ENCODE measurements at regions not wholly inside any gene's neighbourhood (a gene's known extent, or its start where the extent isn't known, plus 50 kb on each side); places are given as distances from the start of the nearest gene placed in this dataset.

DNA sequence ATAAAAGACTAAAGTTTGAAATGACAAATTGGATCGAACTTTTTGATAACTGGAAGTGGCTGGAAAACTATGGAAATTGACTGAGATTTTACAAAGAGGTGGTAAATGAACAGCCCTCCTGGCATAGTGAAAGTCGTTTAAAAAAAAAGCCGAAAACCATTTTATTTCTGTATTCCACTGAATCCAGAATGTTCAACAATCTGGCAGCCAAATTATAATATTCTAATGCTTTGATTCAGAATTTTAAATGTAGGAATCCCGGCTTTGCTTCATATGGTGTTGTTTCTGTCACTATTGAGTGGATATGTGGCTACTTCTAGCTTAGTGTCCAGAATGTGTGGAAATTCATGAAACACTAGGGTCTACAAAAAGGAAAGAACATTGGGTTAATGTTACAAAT, 208.9 kb upstream of the DCBLD2 start:
- H3K27me3 ChIP-seq (replicated peaks in 1 of 2; ENCODE audit: control insufficient read depth in 2 of 2, insufficient read depth in 2 of 2, low read length in 1 of 2): no peaks in the 10 kb centered on the region
- BruUV-seq (replicated peaks): no TSS peak
- RAD21 ChIA-PET (ENCODE audit: unreplicated experiment): interaction anchor here (0.5 kb wide), 1 partner anchor 396 kb away, joined by 4 read pairs; no protein-coding TSS in a partner anchor
- H3K9me3 ChIP-seq (replicated peaks; ENCODE audit: control insufficient read depth, insufficient read depth, low read length): no peaks in the 10 kb centered on the region
- H4K20me1 ChIP-seq (ENCODE audit: control insufficient read depth, insufficient read depth): no peaks in the 10 kb centered on the region
- ATAC-seq (no peak), FAIRE-seq (no peak), DNase-seq (ENCODE audit: low read depth, low spot score) (no peak)
- H3K9ac ChIP-seq (ENCODE audit: control insufficient read depth, insufficient read depth, low read length): no peak overlapping the region
- no peak overlapping the region for H3K27ac ChIP-seq (ENCODE audit: control insufficient read depth, insufficient read depth)
- TF ChIP-seq, protein P1, sequence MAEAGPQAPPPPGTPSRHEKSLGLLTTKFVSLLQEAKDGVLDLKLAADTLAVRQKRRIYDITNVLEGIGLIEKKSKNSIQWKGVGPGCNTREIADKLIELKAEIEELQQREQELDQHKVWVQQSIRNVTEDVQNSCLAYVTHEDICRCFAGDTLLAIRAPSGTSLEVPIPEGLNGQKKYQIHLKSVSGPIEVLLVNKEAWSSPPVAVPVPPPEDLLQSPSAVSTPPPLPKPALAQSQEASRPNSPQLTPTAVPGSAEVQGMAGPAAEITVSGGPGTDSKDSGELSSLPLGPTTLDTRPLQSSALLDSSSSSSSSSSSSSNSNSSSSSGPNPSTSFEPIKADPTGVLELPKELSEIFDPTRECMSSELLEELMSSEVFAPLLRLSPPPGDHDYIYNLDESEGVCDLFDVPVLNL (IDR thresholded peaks at IDR 0.05; ENCODE audit: low read depth, low read length): no peak
- TF ChIP-seq TCF3 (IDR thresholded peaks at IDR 0.05; ENCODE audit: borderline replicate concordance, insufficient read depth, low read depth, low read length) (no peak), SRF (IDR thresholded peaks at IDR 0.05; ENCODE audit: low read depth in 2 of 2, low read length in 2 of 2) (no peak), NFIC (IDR thresholded peaks at IDR 0.05; ENCODE audit: low read depth, low read length) (no peak), CREM (IDR thresholded peaks at IDR 0.05; ENCODE audit: low read depth) (no peak), MYB (IDR thresholded peaks at IDR 0.05; ENCODE audit: borderline replicate concordance, low read depth, low read length) (no peak), SUZ12 (IDR thresholded peaks at IDR 0.05; ENCODE audit: unreplicated experiment) (no peak), NKRF (conservative IDR thresholded peaks at IDR 0.05) (no peak), GATAD2B (conservative IDR thresholded peaks at IDR 0.05; ENCODE audit: low read depth) (no peak), RAD21 (IDR thresholded peaks at IDR 0.05; ENCODE audit: insufficient read depth, low read depth, low read length) (no peak), SP1 (IDR thresholded peaks at IDR 0.05; ENCODE audit: low read depth, low read length) (no peak), CREB1 (IDR thresholded peaks at IDR 0.05; ENCODE audit: low read depth) (no peak), BHLHE40 (IDR thresholded peaks at IDR 0.05; ENCODE audit: borderline replicate concordance in 1 of 2, low read depth in 2 of 2, low read length in 1 of 2) (no peak), ZBTB33 (IDR thresholded peaks at IDR 0.05) (no peak), BRCA1 (IDR thresholded peaks at IDR 0.05; ENCODE audit: low read depth, low read length) (no peak)
- TF ChIP-seq, protein P2, sequence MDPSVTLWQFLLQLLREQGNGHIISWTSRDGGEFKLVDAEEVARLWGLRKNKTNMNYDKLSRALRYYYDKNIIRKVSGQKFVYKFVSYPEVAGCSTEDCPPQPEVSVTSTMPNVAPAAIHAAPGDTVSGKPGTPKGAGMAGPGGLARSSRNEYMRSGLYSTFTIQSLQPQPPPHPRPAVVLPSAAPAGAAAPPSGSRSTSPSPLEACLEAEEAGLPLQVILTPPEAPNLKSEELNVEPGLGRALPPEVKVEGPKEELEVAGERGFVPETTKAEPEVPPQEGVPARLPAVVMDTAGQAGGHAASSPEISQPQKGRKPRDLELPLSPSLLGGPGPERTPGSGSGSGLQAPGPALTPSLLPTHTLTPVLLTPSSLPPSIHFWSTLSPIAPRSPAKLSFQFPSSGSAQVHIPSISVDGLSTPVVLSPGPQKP (IDR thresholded peaks at IDR 0.05; ENCODE audit: low read depth, low read length): no peak
- TF ChIP-seq, protein P3, sequence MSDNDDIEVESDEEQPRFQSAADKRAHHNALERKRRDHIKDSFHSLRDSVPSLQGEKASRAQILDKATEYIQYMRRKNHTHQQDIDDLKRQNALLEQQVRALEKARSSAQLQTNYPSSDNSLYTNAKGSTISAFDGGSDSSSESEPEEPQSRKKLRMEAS (IDR thresholded peaks at IDR 0.05; ENCODE audit: low read depth, low read length): no peak
- TF ChIP-seq, protein P4, sequence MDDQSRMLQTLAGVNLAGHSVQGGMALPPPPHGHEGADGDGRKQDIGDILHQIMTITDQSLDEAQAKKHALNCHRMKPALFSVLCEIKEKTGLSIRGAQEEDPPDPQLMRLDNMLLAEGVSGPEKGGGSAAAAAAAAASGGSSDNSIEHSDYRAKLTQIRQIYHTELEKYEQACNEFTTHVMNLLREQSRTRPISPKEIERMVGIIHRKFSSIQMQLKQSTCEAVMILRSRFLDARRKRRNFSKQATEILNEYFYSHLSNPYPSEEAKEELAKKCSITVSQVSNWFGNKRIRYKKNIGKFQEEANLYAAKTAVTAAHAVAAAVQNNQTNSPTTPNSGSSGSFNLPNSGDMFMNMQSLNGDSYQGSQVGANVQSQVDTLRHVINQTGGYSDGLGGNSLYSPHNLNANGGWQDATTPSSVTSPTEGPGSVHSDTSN (IDR thresholded peaks at IDR 0.05; ENCODE audit: insufficient replicate concordance, low read depth, low read length): no peak
- SMC1A ChIA-PET (ENCODE audit: uncharacterized antibody, unreplicated experiment): no interaction called here
- 51% methylated on average over 4 of the region's 4 CpGs for WGBS (ENCODE audit: insufficient coverage, insufficient replicate concordance, low lambda C conversion rate, missing lambda C conversion rate)
- no peaks in the 10 kb centered on the region for H3K79me2 ChIP-seq (ENCODE audit: control insufficient read depth, insufficient read depth, low read length)
- intact Hi-C loops (cut with micrococcal nuclease; ENCODE audit: unreplicated experiment) (loop anchor here (5.0 to 10.0 kb wide), 4 partner anchors 62 to 644 kb away; no protein-coding TSS in a partner anchor), in situ Hi-C loops (cut with MboI) (no loop called here)
- no peak overlapping the region for H3K4me3 ChIP-seq
- POLR2A ChIA-PET: no interaction called here
- CTCF ChIA-PET: no interaction called here
- H3K4me2 ChIP-seq (ENCODE audit: control insufficient read depth, insufficient read depth): no peak overlapping the region
- H3K4me1 ChIP-seq (ENCODE audit: control insufficient read depth, insufficient read depth, low read length): no peaks in the 10 kb centered on the region
- H2AFZ ChIP-seq (ENCODE audit: control insufficient read depth, low read depth, low read length): no peak overlapping the region
- no peaks in the 10 kb centered on the region for H3K36me3 ChIP-seq (ENCODE audit: control insufficient read depth in 2 of 2, insufficient read depth in 2 of 2, low read length in 1 of 2)
